ENCODE measurements at regions not wholly inside any gene's neighbourhood (a gene's known extent, or its start where the extent isn't known, plus 50 kb on each side); places are given as distances from the start of the nearest gene placed in this dataset.
"Not testable (repeated sequence)": the region's sequence is repeated elsewhere in the genome, so short reads cannot be mapped to it uniquely, and the experiment has no call there.

DNA sequence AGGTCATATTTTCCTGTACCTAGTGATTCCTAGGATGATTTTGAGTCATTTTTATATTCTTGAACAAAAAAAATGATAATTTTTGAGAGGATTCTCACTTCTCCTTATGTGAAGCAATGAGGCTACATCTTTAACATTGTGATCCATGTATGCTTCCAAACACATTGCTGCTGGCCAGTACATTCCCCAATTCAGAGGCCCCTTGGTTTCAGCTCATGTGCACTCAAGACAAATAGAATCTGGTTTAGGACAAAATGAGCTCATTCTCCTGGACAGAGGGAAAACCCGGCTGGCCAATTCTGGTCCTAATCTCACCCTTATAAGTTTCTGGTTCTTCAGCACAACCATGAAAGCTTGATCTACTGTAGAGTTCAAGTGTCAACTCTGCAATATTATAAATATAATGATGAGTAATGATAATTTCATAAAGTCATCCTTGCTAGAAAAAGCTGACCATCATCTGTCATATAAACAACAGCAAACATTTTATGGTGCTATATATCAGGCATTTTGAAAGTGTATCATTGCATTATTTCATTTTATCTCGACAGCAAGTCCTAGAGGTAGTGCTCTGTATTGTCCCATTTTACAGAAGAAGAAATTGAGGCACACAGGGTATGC, 139.1 kb upstream of the ZNF366 start:
- intact Hi-C loops (cut with DNase I), result no loop called here
- no peak for ATAC-seq
- TF ChIP-seq, protein P1, sequence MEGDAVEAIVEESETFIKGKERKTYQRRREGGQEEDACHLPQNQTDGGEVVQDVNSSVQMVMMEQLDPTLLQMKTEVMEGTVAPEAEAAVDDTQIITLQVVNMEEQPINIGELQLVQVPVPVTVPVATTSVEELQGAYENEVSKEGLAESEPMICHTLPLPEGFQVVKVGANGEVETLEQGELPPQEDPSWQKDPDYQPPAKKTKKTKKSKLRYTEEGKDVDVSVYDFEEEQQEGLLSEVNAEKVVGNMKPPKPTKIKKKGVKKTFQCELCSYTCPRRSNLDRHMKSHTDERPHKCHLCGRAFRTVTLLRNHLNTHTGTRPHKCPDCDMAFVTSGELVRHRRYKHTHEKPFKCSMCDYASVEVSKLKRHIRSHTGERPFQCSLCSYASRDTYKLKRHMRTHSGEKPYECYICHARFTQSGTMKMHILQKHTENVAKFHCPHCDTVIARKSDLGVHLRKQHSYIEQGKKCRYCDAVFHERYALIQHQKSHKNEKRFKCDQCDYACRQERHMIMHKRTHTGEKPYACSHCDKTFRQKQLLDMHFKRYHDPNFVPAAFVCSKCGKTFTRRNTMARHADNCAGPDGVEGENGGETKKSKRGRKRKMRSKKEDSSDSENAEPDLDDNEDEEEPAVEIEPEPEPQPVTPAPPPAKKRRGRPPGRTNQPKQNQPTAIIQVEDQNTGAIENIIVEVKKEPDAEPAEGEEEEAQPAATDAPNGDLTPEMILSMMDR (IDR thresholded peaks at IDR 0.05), result no peak

DNA sequence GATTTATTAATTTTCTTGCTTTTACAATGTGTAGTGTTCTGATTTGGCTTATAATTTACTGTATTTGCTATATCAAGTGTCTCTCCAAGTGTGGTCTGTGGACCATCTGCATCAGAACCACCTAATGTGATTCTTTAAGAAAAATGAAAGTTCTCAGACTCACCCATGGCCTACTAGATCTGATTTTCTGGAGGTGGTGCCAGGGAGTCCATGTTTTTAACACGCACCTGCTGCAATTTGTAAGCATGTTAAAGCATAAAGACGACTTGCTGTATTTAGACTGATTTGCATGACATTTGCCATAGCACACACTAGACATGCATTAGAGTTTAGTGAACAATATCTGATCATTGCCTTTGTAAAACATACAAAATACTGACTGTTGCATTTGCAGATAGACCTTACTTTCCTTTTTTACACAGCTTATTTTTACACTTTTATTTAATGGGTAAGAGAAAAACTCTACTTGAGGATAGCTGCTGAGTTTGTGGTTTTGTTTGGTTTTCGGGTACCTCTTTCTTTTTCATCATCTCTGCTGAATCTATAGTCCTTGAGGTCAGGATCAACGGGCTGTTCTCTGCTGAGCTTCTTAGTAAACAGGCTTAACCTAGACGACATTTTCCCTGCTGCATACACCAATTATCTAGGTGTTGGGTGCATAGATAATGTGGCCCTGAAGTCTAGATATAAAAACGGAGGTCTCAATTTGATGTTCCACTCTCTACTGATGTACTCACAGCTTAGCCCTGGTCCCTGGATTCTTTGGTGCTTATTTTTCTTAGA, 138.0 kb upstream of the ZNF366 start:
- Histone ChIP-seq H3K36me3 (no peaks in the 10 kb centered on the region), H3K4me1 (no peaks in the 10 kb centered on the region), H3K4me3 (no peak overlapping the region), H3K27ac (no peak overlapping the region), H3K9me3 (no peaks in the 10 kb centered on the region), H3K27me3 (no peaks in the 10 kb centered on the region)
- intact Hi-C loops (cut with DNase I), result no loop called here
- ATAC-seq, result no peak
- TF ChIP-seq, protein P1 (IDR thresholded peaks at IDR 0.05), result no peak
- DNase-seq, result no peak

More for the DNA sequence above, 139.1 kb upstream of the ZNF366 start:
- no peak for DNase-seq
- Histone ChIP-seq H3K9me3 (no peaks in the 10 kb centered on the region), H3K27me3 (no peaks in the 10 kb centered on the region), H3K36me3 (no peaks in the 10 kb centered on the region), H3K4me1 (no peaks in the 10 kb centered on the region), H3K27ac (no peak overlapping the region), H3K4me3 (no peak overlapping the region)

DNA sequence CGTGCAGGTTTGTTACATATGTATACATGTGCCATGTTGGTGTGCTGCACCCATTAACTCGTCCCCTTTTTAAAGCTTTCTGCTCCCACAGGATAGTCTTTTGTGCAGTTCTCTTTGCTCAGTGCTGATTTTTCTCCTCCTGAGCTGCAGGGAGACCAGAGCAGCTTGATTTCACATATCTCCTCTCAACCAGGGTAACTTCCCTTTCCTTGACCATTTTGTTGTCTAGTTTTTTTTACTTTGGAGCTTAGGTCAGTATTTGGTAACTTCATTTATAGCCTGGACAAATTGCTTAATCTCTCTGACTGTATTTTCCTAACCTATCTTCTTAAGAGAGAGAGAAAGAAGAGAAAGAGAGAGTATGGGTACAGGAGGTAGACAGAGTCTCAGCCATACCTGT, 137.1 kb upstream of the ZNF366 start:
- TF ChIP-seq, protein P1 (IDR thresholded peaks at IDR 0.05), result no peak
- Histone ChIP-seq H3K36me3 (no peaks in the 10 kb centered on the region), H3K27me3 (no peaks in the 10 kb centered on the region), H3K4me3 (no peak overlapping the region), H3K9me3 (no peaks in the 10 kb centered on the region), H3K4me1 (no peaks in the 10 kb centered on the region), H3K27ac (no peak overlapping the region)
- DNase-seq, result no peak
- intact Hi-C loops (cut with DNase I), result no loop called here
- ATAC-seq, result peak; percentile 63

DNA sequence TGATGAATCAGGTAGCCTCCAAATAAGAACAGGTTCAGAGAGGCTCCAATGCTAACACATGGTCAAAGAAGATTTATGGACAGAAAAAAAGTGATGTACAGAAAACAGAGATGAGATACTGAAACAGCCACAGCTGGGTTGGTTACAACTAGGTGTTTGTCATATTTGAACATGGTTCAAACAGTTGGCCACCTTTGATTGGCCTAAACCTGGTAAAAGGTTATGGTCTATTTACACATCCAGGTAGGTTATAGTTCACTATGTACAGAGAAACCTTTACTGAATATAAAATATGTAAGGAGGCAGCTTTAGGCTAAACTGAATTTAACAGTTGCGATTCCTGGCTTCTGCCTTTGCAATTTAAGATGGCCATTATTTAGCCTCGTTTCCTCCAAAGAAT, 134.0 kb upstream of the ZNF366 start:
- Histone ChIP-seq H3K4me3 (no peak overlapping the region), H3K36me3 (no peaks in the 10 kb centered on the region), H3K27me3 (no peaks in the 10 kb centered on the region), H3K9me3 (no peaks in the 10 kb centered on the region), H3K27ac (no peak overlapping the region), H3K4me1 (no peaks in the 10 kb centered on the region)
- DNase-seq (no peak), ATAC-seq (no peak)
- intact Hi-C loops (cut with DNase I), result no loop called here
- TF ChIP-seq, protein P1 (IDR thresholded peaks at IDR 0.05), result no peak

DNA sequence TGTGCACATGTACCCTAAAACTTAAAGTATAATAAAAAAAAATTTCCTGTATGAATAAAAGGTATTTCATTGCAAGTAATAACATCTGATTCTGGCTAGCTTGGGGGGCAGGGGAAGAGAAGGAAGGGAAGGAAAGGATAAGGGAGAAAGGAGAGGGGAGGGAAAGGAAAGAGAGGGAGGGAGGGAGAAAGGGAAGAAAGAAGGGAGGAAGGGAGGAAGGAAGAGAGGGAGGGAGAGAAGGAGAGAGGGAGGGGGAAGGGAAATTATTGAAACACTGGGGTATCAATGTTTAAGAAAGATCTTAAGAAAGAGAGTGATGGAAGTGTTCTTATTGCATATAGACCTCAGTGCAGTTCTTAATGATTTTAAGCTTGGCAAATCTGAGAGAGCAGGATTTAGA, 129.8 kb upstream of the ZNF366 start:
- Histone ChIP-seq H3K9me3 (no peaks in the 10 kb centered on the region), H3K27me3 (no peaks in the 10 kb centered on the region), H3K4me1 (peaks cover 4% of the 10 kb centered on the region), H3K4me3 (no peak overlapping the region), H3K27ac (no peak overlapping the region), H3K36me3 (no peaks in the 10 kb centered on the region)
- intact Hi-C loops (cut with DNase I), result no loop called here
- TF ChIP-seq, protein P1 (IDR thresholded peaks at IDR 0.05), result no peak
- DNase-seq (no peak), ATAC-seq (no peak)

DNA sequence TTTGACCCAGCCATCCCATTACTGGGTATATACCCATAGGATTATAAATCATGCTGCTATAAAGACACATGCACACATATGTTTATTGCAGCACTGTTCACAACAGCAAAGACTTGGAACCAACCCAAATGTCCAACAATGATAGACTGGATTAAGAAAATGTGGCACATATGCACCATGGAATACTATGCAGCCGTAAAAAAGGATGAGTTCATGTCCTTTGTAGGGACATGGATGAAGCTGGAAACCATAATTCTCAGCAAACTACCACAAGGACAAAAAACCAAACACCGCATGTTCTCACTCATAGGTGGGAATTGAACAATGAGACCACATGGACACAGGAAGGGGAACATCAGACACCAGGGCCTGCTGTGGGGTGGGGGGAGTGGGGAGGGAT, 129.4 kb upstream of the ZNF366 start:
- H3K36me3 ChIP-seq; intact Hi-C loops (cut with DNase I); ATAC-seq; H3K27me3 ChIP-seq; H3K9me3 ChIP-seq; H3K27ac ChIP-seq; DNase-seq; H3K4me1 ChIP-seq; H3K4me3 ChIP-seq: not testable (repeated sequence)

Data from upper lobe of right lung (tissue), 1 donor.